Natural killer cell (primary cell): ENCODE measurements at regions not wholly inside any gene's neighbourhood (a gene's known extent, or its start where the extent isn't known, plus 50 kb on each side); places are given as distances from the start of the nearest gene placed in this dataset.

Experiments
- ATAC-seq, 3 donors: fragments of 150-1000 bp in 2 of 3; fragments of 200-7000 bp in 1 of 3; cut with Tn5 transposase; 1 replicate in 1 of 3; 2 replicates in 2 of 3; pipeline ENCODE4 v1.10.0; 2021; ENCODE audit warnings: mild to moderate bottlenecking in 2 of 3, moderate library complexity in 2 of 3
- DNase-seq, 2 donors: peaks; one replicate each; pipeline versions ENCODE4 v3.0.0 to v3.0.0-alpha.2; 2013 to 2021; ENCODE audit warnings: mixed read lengths in 1 of 2
- H3K27ac ChIP-seq: one replicate; pipeline ENCODE4 v1.5.1; 2013; ENCODE audit warnings: mild to moderate bottlenecking, low read length
- H3K27me3 ChIP-seq: one replicate; pipeline ENCODE4 v1.6.1; 2013; ENCODE audit warnings: low read length; ENCODE audit not compliant: control insufficient read depth, insufficient read depth
- H3K36me3 ChIP-seq: one replicate; pipeline ENCODE4 v1.6.1; 2013; ENCODE audit warnings: low read length; ENCODE audit not compliant: control insufficient read depth, insufficient read depth
- H3K4me1 ChIP-seq: one replicate; pipeline ENCODE4 v1.6.1; 2013; ENCODE audit warnings: low read length; ENCODE audit not compliant: control insufficient read depth, insufficient read depth
- H3K4me3 ChIP-seq: one replicate; pipeline ENCODE4 v1.5.1; 2013; ENCODE audit warnings: low read length
- H3K9me3 ChIP-seq: one replicate; pipeline ENCODE4 v1.6.1; 2013; ENCODE audit warnings: low read length; ENCODE audit not compliant: control insufficient read depth, insufficient read depth
- H3K27ac Mint-ChIP-seq, 2 donors: one replicate each; pipeline ENCODE4 v1.8.0; 2022; ENCODE audit warnings: mild to moderate bottlenecking in 2 of 2, mixed read lengths in 2 of 2, moderate library complexity in 1 of 2
- H3K27me3 Mint-ChIP-seq, 2 donors: one replicate each; pipeline ENCODE4 v1.8.0; 2022; ENCODE audit warnings: low read depth in 2 of 2, mixed read lengths in 2 of 2
- H3K36me3 Mint-ChIP-seq: one replicate; pipeline ENCODE4 v1.8.0; 2022; ENCODE audit warnings: mixed read lengths
- H3K4me1 Mint-ChIP-seq, 2 donors: one replicate each; pipeline ENCODE4 v1.8.0; 2022; ENCODE audit warnings: mixed read lengths in 2 of 2
- H3K4me3 Mint-ChIP-seq: one replicate; pipeline ENCODE4 v1.8.0; 2022; ENCODE audit warnings: mild to moderate bottlenecking, moderate library complexity, mixed read lengths
- H3K9me3 Mint-ChIP-seq, 2 donors: one replicate each; pipeline ENCODE4 v1.8.0; 2022; ENCODE audit warnings: mixed read lengths in 2 of 2
- CTCF ChIP-seq: fragments of 200-600 bp; IDR thresholded peaks from one replicate; pipeline ENCODE4 v1.8.0; 2022; ENCODE audit warnings: antibody characterized with exemption
- WGBS: methylation state at CpG from one replicate; pipeline ENCODE4 v1.1.7; 2013; ENCODE audit warnings: missing lambda C conversion rate; ENCODE audit not compliant: insufficient coverage; 5-methylcytosine and 5-hydroxymethylcytosine counted together
- intact Hi-C: fragments of 100-400 bp; cut with micrococcal nuclease; formaldehyde crosslinking; loops from one replicate; pipeline ENCODE4 v1.14.2; 2022

GRCh38 chr14:29045237-29045636 lies 278.6 kb downstream of the FOXG1 start:
- H3K27ac ChIP-seq, result no peak overlapping the region
- H3K4me1 ChIP-seq, result no peaks in the 10 kb centered on the region
- H3K4me3 Mint-ChIP-seq, result no peak overlapping the region
- 78% methylated on average over 1 of the region's 2 CpGs for WGBS
- no peak for TF ChIP-seq CTCF
- DNase-seq, result no peak
- intact Hi-C loops, result no loop called here
- no peaks in the 10 kb centered on the region for H3K9me3 ChIP-seq
- H3K4me3 ChIP-seq, result no peak overlapping the region
- no peak for ATAC-seq
- H3K27me3 Mint-ChIP-seq, result no peaks in the 10 kb centered on the region
- H3K4me1 Mint-ChIP-seq, result no peaks in the 10 kb centered on the region
- H3K36me3 Mint-ChIP-seq, result no peaks in the 10 kb centered on the region
- no peak overlapping the region for H3K27ac Mint-ChIP-seq
- H3K36me3 ChIP-seq, result no peaks in the 10 kb centered on the region
- no peaks in the 10 kb centered on the region for H3K27me3 ChIP-seq
- H3K9me3 Mint-ChIP-seq, result peaks cover 19 to 21% of the 10 kb centered on the region in 2 donors

GRCh38 chr14:29054119-29054518 lies 287.5 kb downstream of the FOXG1 start:
- peaks cover 0 to 11% of the 10 kb centered on the region in 2 donors for H3K9me3 Mint-ChIP-seq
- no peak overlapping the region for H3K27ac Mint-ChIP-seq
- ATAC-seq (no peak), DNase-seq (no peak)
- no peaks in the 10 kb centered on the region for H3K36me3 Mint-ChIP-seq
- TF ChIP-seq CTCF, result no peak
- Histone ChIP-seq H3K4me3 (no peak overlapping the region), H3K4me1 (no peaks in the 10 kb centered on the region), H3K9me3 (peaks cover 3% of the 10 kb centered on the region), H3K27me3 (no peaks in the 10 kb centered on the region), H3K36me3 (no peaks in the 10 kb centered on the region), H3K27ac (no peak overlapping the region)
- WGBS, result 88% methylated on average over 1 of the region's 2 CpGs
- intact Hi-C loops, result no loop called here
- no peak overlapping the region for H3K4me3 Mint-ChIP-seq
- no peaks in the 10 kb centered on the region for H3K4me1 Mint-ChIP-seq
- no peaks in the 10 kb centered on the region for H3K27me3 Mint-ChIP-seq

- no peaks in the 10 kb centered on the region for H3K36me3 Mint-ChIP-seq
- no peaks in the 10 kb centered on the region for H3K9me3 ChIP-seq
- no peak overlapping the region for H3K27ac ChIP-seq
- H3K27ac Mint-ChIP-seq, result no peak overlapping the region
- H3K27me3 Mint-ChIP-seq, result no peaks in the 10 kb centered on the region
- ATAC-seq (no peak), DNase-seq (no peak)
- H3K4me1 ChIP-seq, result no peaks in the 10 kb centered on the region
- H3K27me3 ChIP-seq, result no peaks in the 10 kb centered on the region
- H3K4me3 Mint-ChIP-seq, result no peak overlapping the region
- intact Hi-C loops, result no loop called here
- H3K9me3 Mint-ChIP-seq, result peaks cover 4 to 9% of the 10 kb centered on the region in 2 donors
- H3K4me3 ChIP-seq, result no peak overlapping the region
- no CpG with 5 or more reads among the region's 6 CpGs for WGBS
- no peaks in the 10 kb centered on the region for H3K36me3 ChIP-seq
- TF ChIP-seq CTCF, result no peak
- H3K4me1 Mint-ChIP-seq, result no peaks in the 10 kb centered on the region
Observed at GRCh38 chr14:29056041-29056566, 289.5 kb downstream of the FOXG1 start.

- Mint-ChIP-seq H3K9me3 (peaks cover 9 to 17% of the 10 kb centered on the region in 2 donors), H3K4me3 (no peak overlapping the region), H3K4me1 (no peaks in the 10 kb centered on the region), H3K27me3 (no peaks in the 10 kb centered on the region), H3K36me3 (peaks cover 6% of the 10 kb centered on the region), H3K27ac (no peak overlapping the region)
- Histone ChIP-seq H3K36me3 (no peaks in the 10 kb centered on the region), H3K27ac (no peak overlapping the region), H3K27me3 (no peaks in the 10 kb centered on the region), H3K9me3 (peaks cover 2% of the 10 kb centered on the region), H3K4me3 (no peak overlapping the region), H3K4me1 (no peaks in the 10 kb centered on the region)
- DNase-seq, result no peak
- 88% methylated on average over 1 of the region's 2 CpGs for WGBS
- intact Hi-C loops, result no loop called here
- TF ChIP-seq CTCF, result no peak
- ATAC-seq, result no peak
Observed at GRCh38 chr14:29061702-29062101, 295.1 kb downstream of the FOXG1 start.
